HepG2 (cell line): ENCODE measurements at regions not wholly inside any gene's neighbourhood (a gene's known extent, or its start where the extent isn't known, plus 50 kb on each side); places are given as distances from the start of the nearest gene placed in this dataset.

Experiments
- E2F1 ChIP-seq: sonication (generic); formaldehyde crosslinking; IDR thresholded peaks from 2 replicates; pipeline ENCODE4 v1.5.0; 2020; ENCODE audit warnings: missing genetic modification reagents
- ETV6 ChIP-seq: sonication (generic); formaldehyde crosslinking; conservative IDR thresholded peaks from 2 replicates; pipeline ENCODE4 v1.4.0; 2020; ENCODE audit warnings: missing genetic modification reagents
- SETDB1 ChIP-seq: sonication (generic); formaldehyde crosslinking; IDR thresholded peaks from 2 replicates; pipeline ENCODE4 v1.5.1; 2020; ENCODE audit warnings: missing genetic modification reagents, mild to moderate bottlenecking, borderline replicate concordance
- ZNF274 ChIP-seq: sonication (generic); formaldehyde crosslinking; IDR thresholded peaks from 2 replicates; pipeline ENCODE4 v1.5.1; 2020; ENCODE audit warnings: mild to moderate bottlenecking, missing genetic modification reagents
- ZNF317 ChIP-seq: sonication (generic); formaldehyde crosslinking; IDR thresholded peaks from 2 replicates; pipeline ENCODE4 v1.5.0; 2020; ENCODE audit warnings: mild to moderate bottlenecking, missing genetic modification reagents

- no peak for TF ChIP-seq E2F1 (CRISPR knock-in tag)
- no peak for TF ChIP-seq SETDB1
- TF ChIP-seq ETV6 (CRISPR knock-in tag) = no peak
- TF ChIP-seq ZNF317 (CRISPR knock-in tag) = no peak
- no peak for TF ChIP-seq ZNF274 (CRISPR knock-in tag)
Measured at GRCh38 chr3:146845361-146845760, 240.2 kb upstream of the PLSCR5 start.
